ENCODE measurements at regions not wholly inside any gene's neighbourhood (a gene's known extent, or its start where the extent isn't known, plus 50 kb on each side); places are given as distances from the start of the nearest gene placed in this dataset.

- H3K27ac ChIP-seq (ENCODE audit: extremely low read depth, low read depth, low read length) = no peak overlapping the region
- no peak overlapping the region for H3K4me3 ChIP-seq (ENCODE audit: low read depth, low read length)
- no peaks in the 10 kb centered on the region for H3K36me3 ChIP-seq (ENCODE audit: control insufficient read depth in 2 of 2, insufficient read depth in 1 of 2, low read length in 2 of 2)
- H3K4me1 ChIP-seq (ENCODE audit: control insufficient read depth, insufficient read depth, low read length) = no peaks in the 10 kb centered on the region
- ChIA-PET CTCF (interaction anchor here (1.8 kb wide), 1 partner anchor 12 kb away, joined by 9 read pairs; no protein-coding TSS in a partner anchor), POLR2A (no interaction called here)
- TF ChIP-seq EGR2 (tag by site-specific recombination; IDR thresholded peaks at IDR 0.05; ENCODE audit: low read depth) (no peak), ZNF184 (tag by site-specific recombination; IDR thresholded peaks at IDR 0.05) (no peak), HOXA7 (CRISPR knock-in tag; IDR thresholded peaks at IDR 0.05; ENCODE audit: borderline replicate concordance) (no peak), GFI1B (tag by site-specific recombination; IDR thresholded peaks at IDR 0.05) (no peak), ZNF513 (tag by site-specific recombination; IDR thresholded peaks at IDR 0.05) (no peak), ZNF324 (tag by site-specific recombination; IDR thresholded peaks at IDR 0.05) (no peak), ZFP37 (tag by site-specific recombination; IDR thresholded peaks at IDR 0.05) (no peak), TCF7L2 (IDR thresholded peaks at IDR 0.05; ENCODE audit: borderline replicate concordance, low read depth, low read length) (no peak), ZBTB1 (tag by site-specific recombination; IDR thresholded peaks at IDR 0.05) (no peak), ZNF155 (tag by site-specific recombination; IDR thresholded peaks at IDR 0.05) (no peak), FEZF1 (tag by site-specific recombination; IDR thresholded peaks at IDR 0.05) (no peak)
- TF ChIP-seq, protein P1, sequence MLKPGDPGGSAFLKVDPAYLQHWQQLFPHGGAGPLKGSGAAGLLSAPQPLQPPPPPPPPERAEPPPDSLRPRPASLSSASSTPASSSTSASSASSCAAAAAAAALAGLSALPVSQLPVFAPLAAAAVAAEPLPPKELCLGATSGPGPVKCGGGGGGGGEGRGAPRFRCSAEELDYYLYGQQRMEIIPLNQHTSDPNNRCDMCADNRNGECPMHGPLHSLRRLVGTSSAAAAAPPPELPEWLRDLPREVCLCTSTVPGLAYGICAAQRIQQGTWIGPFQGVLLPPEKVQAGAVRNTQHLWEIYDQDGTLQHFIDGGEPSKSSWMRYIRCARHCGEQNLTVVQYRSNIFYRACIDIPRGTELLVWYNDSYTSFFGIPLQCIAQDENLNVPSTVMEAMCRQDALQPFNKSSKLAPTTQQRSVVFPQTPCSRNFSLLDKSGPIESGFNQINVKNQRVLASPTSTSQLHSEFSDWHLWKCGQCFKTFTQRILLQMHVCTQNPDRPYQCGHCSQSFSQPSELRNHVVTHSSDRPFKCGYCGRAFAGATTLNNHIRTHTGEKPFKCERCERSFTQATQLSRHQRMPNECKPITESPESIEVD (tag by site-specific recombination; IDR thresholded peaks at IDR 0.05) = no peak
- H3K9me3 ChIP-seq (ENCODE audit: control insufficient read depth, insufficient read depth, low read depth, low read length) = peaks cover 3% of the 10 kb centered on the region; the same call in 1 of the 2 replicates
Observed at GRCh38 chr17:77343031-77343800, 202.4 kb downstream of the SEC14L1 start.

- POLR2A ChIA-PET = no interaction called here
Observed at GRCh38 chr17:77344038-77344437, 203.3 kb downstream of the SEC14L1 start.

More at GRCh38 chr17:77344038-77344437, 203.3 kb downstream of the SEC14L1 start:
- no peaks in the 10 kb centered on the region for H3K36me3 ChIP-seq (ENCODE audit: control insufficient read depth in 2 of 2, insufficient read depth in 1 of 2, low read length in 2 of 2)
- no peak overlapping the region for H3K27ac ChIP-seq (ENCODE audit: extremely low read depth, low read depth, low read length)
- peak; percentile 69 for TF ChIP-seq SETDB1 (IDR thresholded peaks at IDR 0.05; ENCODE audit: insufficient read length, low read length)
- TF ChIP-seq OSR2 (tag by site-specific recombination; IDR thresholded peaks at IDR 0.05) = no peak
- TF ChIP-seq ZNF76 (tag by site-specific recombination; IDR thresholded peaks at IDR 0.05; ENCODE audit: borderline replicate concordance, low read depth) = no peak
- no peak for TF ChIP-seq ZNF2 (tag by site-specific recombination; IDR thresholded peaks at IDR 0.05)
- TF ChIP-seq ZNF112 (tag by site-specific recombination; IDR thresholded peaks at IDR 0.05) = no peak
- TF ChIP-seq ZNF280D (tag by site-specific recombination; IDR thresholded peaks at IDR 0.05) = 0 out of 2 replicates have a peak, but pooled peaks have one; percentile 48
- no peak for TF ChIP-seq ZFP37 (tag by site-specific recombination; IDR thresholded peaks at IDR 0.05)
- TF ChIP-seq KLF9 (tag by site-specific recombination; IDR thresholded peaks at IDR 0.05; ENCODE audit: low read depth) = no peak
- TF ChIP-seq, protein P1 (tag by site-specific recombination; IDR thresholded peaks at IDR 0.05) = no peak
- TF ChIP-seq ZNF169 (tag by site-specific recombination; IDR thresholded peaks at IDR 0.05) = no peak
- no peak for TF ChIP-seq ZNF10 (tag by site-specific recombination; IDR thresholded peaks at IDR 0.05)
- no peak for TF ChIP-seq GLI4 (tag by site-specific recombination; IDR thresholded peaks at IDR 0.05)
- TF ChIP-seq ZNF184 (tag by site-specific recombination; IDR thresholded peaks at IDR 0.05) = no peak
- TF ChIP-seq ZSCAN18 (tag by site-specific recombination; IDR thresholded peaks at IDR 0.05) = no peak
- H3K4me3 ChIP-seq (ENCODE audit: low read depth, low read length) = no peak overlapping the region
- H3K4me1 ChIP-seq (ENCODE audit: control insufficient read depth, insufficient read depth, low read length) = no peaks in the 10 kb centered on the region
- CTCF ChIA-PET = interaction anchor here (1.8 kb wide), 1 partner anchor 13 kb away, joined by 9 read pairs; no protein-coding TSS in a partner anchor
- peaks cover 3% of the 10 kb centered on the region; the same call in 1 of the 2 replicates for H3K9me3 ChIP-seq (ENCODE audit: control insufficient read depth, insufficient read depth, low read depth, low read length)
